ENCODE measurements at regions not wholly inside any gene's neighbourhood (a gene's known extent, or its start where the extent isn't known, plus 50 kb on each side); places are given as distances from the start of the nearest gene placed in this dataset.

- H3K36me3 ChIP-seq (replicated peaks; ENCODE audit: insufficient read depth, low read depth) = no peaks in the 10 kb centered on the region
- no peaks in the 10 kb centered on the region for H3K9me3 ChIP-seq (ENCODE audit: low read depth)
- no peak overlapping the region for H2AFZ ChIP-seq
- DNase-seq (ENCODE audit: low spot score) = no peak
- H3K79me2 ChIP-seq = no peaks in the 10 kb centered on the region
- H3K27me3 ChIP-seq = no peaks in the 10 kb centered on the region
- no peaks in the 10 kb centered on the region for H3K4me1 ChIP-seq (ENCODE audit: insufficient read depth)
- H3K27ac ChIP-seq = no peak overlapping the region
- no peaks in the 10 kb centered on the region for H4K20me1 ChIP-seq (ENCODE audit: insufficient read depth, poor library complexity, severe bottlenecking)
- H3K9me2 ChIP-seq (replicated peaks; ENCODE audit: insufficient read depth) = no peaks in the 10 kb centered on the region
- no peak overlapping the region for H3K4me3 ChIP-seq
- WGBS (ENCODE audit: low lambda C conversion rate, missing lambda C conversion rate) = 84% methylated on average over 14 of the region's 14 CpGs
- H3K4me2 ChIP-seq = no peak overlapping the region
- TF ChIP-seq EZH2 (IDR thresholded peaks at IDR 0.05; ENCODE audit: borderline replicate concordance) = no peak
- TF ChIP-seq, protein P1, sequence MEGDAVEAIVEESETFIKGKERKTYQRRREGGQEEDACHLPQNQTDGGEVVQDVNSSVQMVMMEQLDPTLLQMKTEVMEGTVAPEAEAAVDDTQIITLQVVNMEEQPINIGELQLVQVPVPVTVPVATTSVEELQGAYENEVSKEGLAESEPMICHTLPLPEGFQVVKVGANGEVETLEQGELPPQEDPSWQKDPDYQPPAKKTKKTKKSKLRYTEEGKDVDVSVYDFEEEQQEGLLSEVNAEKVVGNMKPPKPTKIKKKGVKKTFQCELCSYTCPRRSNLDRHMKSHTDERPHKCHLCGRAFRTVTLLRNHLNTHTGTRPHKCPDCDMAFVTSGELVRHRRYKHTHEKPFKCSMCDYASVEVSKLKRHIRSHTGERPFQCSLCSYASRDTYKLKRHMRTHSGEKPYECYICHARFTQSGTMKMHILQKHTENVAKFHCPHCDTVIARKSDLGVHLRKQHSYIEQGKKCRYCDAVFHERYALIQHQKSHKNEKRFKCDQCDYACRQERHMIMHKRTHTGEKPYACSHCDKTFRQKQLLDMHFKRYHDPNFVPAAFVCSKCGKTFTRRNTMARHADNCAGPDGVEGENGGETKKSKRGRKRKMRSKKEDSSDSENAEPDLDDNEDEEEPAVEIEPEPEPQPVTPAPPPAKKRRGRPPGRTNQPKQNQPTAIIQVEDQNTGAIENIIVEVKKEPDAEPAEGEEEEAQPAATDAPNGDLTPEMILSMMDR (IDR thresholded peaks at IDR 0.05; ENCODE audit: poor library complexity) = no peak
- TF ChIP-seq EZH2phosphoT487 (IDR thresholded peaks at IDR 0.05; ENCODE audit: low read depth, severe bottlenecking, unreplicated experiment) = no peak
Observed at GRCh38 chr6:15073883-15074465, 171.9 kb upstream of the JARID2 start.

GRCh38 chr6:15074806-15075205 lies 171.1 kb upstream of the JARID2 start:
- no peak overlapping the region for H3K27ac ChIP-seq
- H3K4me3 ChIP-seq = no peak overlapping the region
- H3K4me2 ChIP-seq = no peak overlapping the region
- H3K27me3 ChIP-seq = no peaks in the 10 kb centered on the region
- WGBS (ENCODE audit: low lambda C conversion rate, missing lambda C conversion rate) = 95% methylated on average over 10 of the region's 10 CpGs
- H2AFZ ChIP-seq = no peak overlapping the region
- H3K9me2 ChIP-seq (replicated peaks; ENCODE audit: insufficient read depth) = no peaks in the 10 kb centered on the region
- H4K20me1 ChIP-seq (ENCODE audit: insufficient read depth, poor library complexity, severe bottlenecking) = no peaks in the 10 kb centered on the region
- H3K36me3 ChIP-seq (replicated peaks; ENCODE audit: insufficient read depth, low read depth) = no peaks in the 10 kb centered on the region
- H3K4me1 ChIP-seq (ENCODE audit: insufficient read depth) = no peaks in the 10 kb centered on the region
- no peaks in the 10 kb centered on the region for H3K79me2 ChIP-seq
- H3K9me3 ChIP-seq (ENCODE audit: low read depth) = no peaks in the 10 kb centered on the region
- no peak for DNase-seq (ENCODE audit: low spot score)
- TF ChIP-seq EZH2phosphoT487 (IDR thresholded peaks at IDR 0.05; ENCODE audit: low read depth, severe bottlenecking, unreplicated experiment) = no peak
- TF ChIP-seq, protein P1 (IDR thresholded peaks at IDR 0.05; ENCODE audit: poor library complexity) = no peak

DNA sequence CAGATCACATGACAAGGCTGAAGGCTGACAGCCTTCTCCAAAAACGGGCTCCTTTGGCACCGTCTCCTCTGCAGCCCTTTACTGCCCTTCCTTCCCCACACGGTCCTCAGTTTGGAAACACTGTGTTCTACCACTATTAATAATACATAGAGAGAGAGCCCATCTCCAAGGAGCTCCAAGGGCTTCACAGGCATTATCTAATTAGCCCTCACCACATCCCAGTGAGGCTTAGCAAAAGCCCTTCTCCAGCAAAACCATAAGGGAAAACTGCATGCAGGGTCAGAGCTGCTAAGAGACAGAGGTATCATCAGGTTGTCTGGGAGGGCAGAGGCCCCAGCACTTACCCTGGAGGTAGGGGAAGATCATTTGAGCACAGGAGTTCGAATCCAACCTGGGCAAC lies 169.3 kb upstream of the JARID2 start:
- Histone ChIP-seq H3K79me2 (no peaks in the 10 kb centered on the region), H3K4me2 (no peak overlapping the region), H3K4me3 (no peak overlapping the region), H2AFZ (no peak overlapping the region), H3K27ac (no peak overlapping the region), H3K9me2 (replicated peaks; ENCODE audit: insufficient read depth) (no peaks in the 10 kb centered on the region), H3K36me3 (replicated peaks; ENCODE audit: insufficient read depth, low read depth) (no peaks in the 10 kb centered on the region), H3K9me3 (ENCODE audit: low read depth) (no peaks in the 10 kb centered on the region), H3K27me3 (no peaks in the 10 kb centered on the region), H3K4me1 (ENCODE audit: insufficient read depth) (no peaks in the 10 kb centered on the region), H4K20me1 (ENCODE audit: insufficient read depth, poor library complexity, severe bottlenecking) (no peaks in the 10 kb centered on the region)
- 92% methylated on average over 4 of the region's 4 CpGs for WGBS (ENCODE audit: low lambda C conversion rate, missing lambda C conversion rate)
- no peak for DNase-seq (ENCODE audit: low spot score)
- TF ChIP-seq EZH2phosphoT487 (IDR thresholded peaks at IDR 0.05; ENCODE audit: low read depth, severe bottlenecking, unreplicated experiment) (no peak), EZH2 (IDR thresholded peaks at IDR 0.05; ENCODE audit: borderline replicate concordance) (no peak)
- TF ChIP-seq, protein P1 (IDR thresholded peaks at IDR 0.05; ENCODE audit: poor library complexity) = no peak

GRCh38 chr6:15077006-15077405 lies 168.9 kb upstream of the JARID2 start:
- no peak for DNase-seq (ENCODE audit: low spot score)
- TF ChIP-seq EZH2 (IDR thresholded peaks at IDR 0.05; ENCODE audit: borderline replicate concordance) = no peak
- TF ChIP-seq, protein P1 (IDR thresholded peaks at IDR 0.05; ENCODE audit: poor library complexity) = no peak
- no peak for TF ChIP-seq EZH2phosphoT487 (IDR thresholded peaks at IDR 0.05; ENCODE audit: low read depth, severe bottlenecking, unreplicated experiment)
- H3K9me3 ChIP-seq (ENCODE audit: low read depth) = no peaks in the 10 kb centered on the region
- H3K36me3 ChIP-seq (replicated peaks; ENCODE audit: insufficient read depth, low read depth) = no peaks in the 10 kb centered on the region
- no peak overlapping the region for H2AFZ ChIP-seq
- no peaks in the 10 kb centered on the region for H4K20me1 ChIP-seq (ENCODE audit: insufficient read depth, poor library complexity, severe bottlenecking)
- no peak overlapping the region for H3K4me2 ChIP-seq
- no peak overlapping the region for H3K4me3 ChIP-seq
- no peaks in the 10 kb centered on the region for H3K79me2 ChIP-seq
- no peaks in the 10 kb centered on the region for H3K9me2 ChIP-seq (replicated peaks; ENCODE audit: insufficient read depth)
- WGBS (ENCODE audit: low lambda C conversion rate, missing lambda C conversion rate) = 70% methylated on average over 4 of the region's 4 CpGs
- H3K4me1 ChIP-seq (ENCODE audit: insufficient read depth) = no peaks in the 10 kb centered on the region
- H3K27me3 ChIP-seq = no peaks in the 10 kb centered on the region
- H3K27ac ChIP-seq = no peak overlapping the region
